Right atrium auricular region (tissue), 2 donors: ENCODE measurements at regions not wholly inside any gene's neighbourhood (a gene's known extent, or its start where the extent isn't known, plus 50 kb on each side); places are given as distances from the start of the nearest gene placed in this dataset.

Experiments
- DNase-seq: peaks from one replicate; pipeline ENCODE4 v3.0.0-alpha.2; 2019; ENCODE audit warnings: low spot score
- H3K27ac ChIP-seq, 2 donors: fragments of 200-600 bp; sonication (generic); 1 replicate in 1 of 2; 2 replicates in 1 of 2; pipeline ENCODE4 v1.5.1; 2016 to 2019
- H3K27me3 ChIP-seq, 2 donors: fragments of 200-600 bp; sonication (generic); one replicate each; pipeline versions ENCODE4 v1.5.1 to v1.6.0; 2017 to 2019
- H3K36me3 ChIP-seq: fragments of 200-600 bp; sonication (generic); one replicate; pipeline ENCODE4 v1.5.1; 2016
- H3K4me1 ChIP-seq, 2 donors: fragments of 200-600 bp; sonication (generic); one replicate each; pipeline versions ENCODE4 v1.5.1 to v1.6.0; 2017 to 2019
- H3K4me3 ChIP-seq, 2 donors: fragments of 200-600 bp; sonication (generic); 1 replicate in 1 of 2; 2 replicates in 1 of 2; pipeline ENCODE4 v1.5.1; 2017 to 2019; ENCODE audit warnings: mild to moderate bottlenecking in 1 of 2, moderate library complexity in 1 of 2
- H3K9me3 ChIP-seq, 2 donors: fragments of 200-600 bp; sonication (generic); one replicate each; pipeline ENCODE4 v1.5.1; 2019
- CTCF ChIP-seq, 2 donors: fragments of 200-600 bp; sonication (generic); IDR thresholded peaks; one replicate each; pipeline ENCODE4 v1.5.1; 2019; ENCODE audit warnings: antibody characterized with exemption in 2 of 2

GRCh38 chr2:237229905-237230304 is 144.2 kb downstream of the COPS8 start:
- H3K27ac ChIP-seq = no peak overlapping the region
- H3K9me3 ChIP-seq = no peaks in the 10 kb centered on the region
- DNase-seq = no peak
- H3K36me3 ChIP-seq = no peaks in the 10 kb centered on the region
- H3K4me3 ChIP-seq = no peak overlapping the region
- peaks cover 0 to 42% of the 10 kb centered on the region in 2 donors for H3K4me1 ChIP-seq
- TF ChIP-seq CTCF (IDR thresholded peaks at IDR 0.05) = no peak
- H3K27me3 ChIP-seq = no peaks in the 10 kb centered on the region

GRCh38 chr2:237230355-237230754 is 144.7 kb downstream of the COPS8 start:
- Histone ChIP-seq H3K4me1 (peaks cover 0 to 46% of the 10 kb centered on the region in 2 donors), H3K27me3 (no peaks in the 10 kb centered on the region), H3K36me3 (no peaks in the 10 kb centered on the region), H3K27ac (peak overlapping the region; percentile 71 to 74), H3K4me3 (no peak overlapping the region), H3K9me3 (no peaks in the 10 kb centered on the region)
- no peak for DNase-seq
- no peak for TF ChIP-seq CTCF (IDR thresholded peaks at IDR 0.05)

- Histone ChIP-seq H3K27ac (peak overlapping the region; percentile 71 to 74), H3K4me1 (peaks cover 0 to 58% of the 10 kb centered on the region in 2 donors), H3K4me3 (no peak overlapping the region), H3K36me3 (no peaks in the 10 kb centered on the region), H3K27me3 (no peaks in the 10 kb centered on the region), H3K9me3 (no peaks in the 10 kb centered on the region)
- TF ChIP-seq CTCF (IDR thresholded peaks at IDR 0.05) = no peak
- peak; percentile 79 for DNase-seq
Measured at GRCh38 chr2:237231593-237231992, 145.9 kb downstream of the COPS8 start.

GRCh38 chr2:237232166-237232565 is 146.5 kb downstream of the COPS8 start:
- H3K36me3 ChIP-seq = no peaks in the 10 kb centered on the region
- peaks cover 0 to 58% of the 10 kb centered on the region in 2 donors for H3K4me1 ChIP-seq
- H3K27me3 ChIP-seq = no peaks in the 10 kb centered on the region
- no peak for DNase-seq
- no peaks in the 10 kb centered on the region for H3K9me3 ChIP-seq
- H3K27ac ChIP-seq = peak overlapping the region; percentile 71 to 74
- no peak for TF ChIP-seq CTCF (IDR thresholded peaks at IDR 0.05)
- no peak overlapping the region for H3K4me3 ChIP-seq

- Histone ChIP-seq H3K36me3 (no peaks in the 10 kb centered on the region), H3K4me1 (peaks cover 0 to 52% of the 10 kb centered on the region in 2 donors), H3K9me3 (no peaks in the 10 kb centered on the region), H3K27me3 (no peaks in the 10 kb centered on the region), H3K4me3 (no peak overlapping the region), H3K27ac (peak overlapping the region; percentile 80 to 92)
- no peak for TF ChIP-seq CTCF (IDR thresholded peaks at IDR 0.05)
- DNase-seq = peak; percentile 73
Measured at GRCh38 chr2:237234268-237234667, 148.6 kb downstream of the COPS8 start.

GRCh38 chr2:237235383-237236095 is 149.8 kb downstream of the COPS8 start:
- peak overlapping the region; percentile 80 to 92 for H3K27ac ChIP-seq
- TF ChIP-seq CTCF (IDR thresholded peaks at IDR 0.05) = no peak

More at GRCh38 chr2:237235383-237236095, 149.8 kb downstream of the COPS8 start:
- no peak overlapping the region for H3K4me3 ChIP-seq
- no peaks in the 10 kb centered on the region for H3K27me3 ChIP-seq
- no peaks in the 10 kb centered on the region for H3K36me3 ChIP-seq
- H3K4me1 ChIP-seq = peaks cover 0 to 51% of the 10 kb centered on the region in 2 donors
- H3K9me3 ChIP-seq = peaks cover 0 to 4% of the 10 kb centered on the region in 2 donors
- no peak for DNase-seq
